Neural crest cell (in vitro differentiated cells): ENCODE measurements at regions not wholly inside any gene's neighbourhood (a gene's known extent, or its start where the extent isn't known, plus 50 kb on each side); places are given as distances from the start of the nearest gene placed in this dataset.

ENCODE experiments used
- DNase-seq: peaks from one replicate; pipeline ENCODE4 v3.0.0; 2021; ENCODE audit warnings: low read depth, mixed read lengths, low spot score
- H3K27ac Mint-ChIP-seq: one replicate; pipeline ENCODE4 v1.8.0; 2021; ENCODE audit warnings: mild to moderate bottlenecking, mixed read lengths; ENCODE audit not compliant: unreplicated experiment
- H3K27me3 Mint-ChIP-seq: 2 replicates; pipeline ENCODE4 v1.8.0; 2021; ENCODE audit warnings: low read depth, mild to moderate bottlenecking, mixed read lengths
- H3K36me3 Mint-ChIP-seq: 2 replicates; pipeline ENCODE4 v1.8.0; 2021; ENCODE audit warnings: low read depth, mild to moderate bottlenecking, mixed read lengths
- H3K4me1 Mint-ChIP-seq: 2 replicates; pipeline ENCODE4 v1.8.0; 2021; ENCODE audit warnings: mixed read lengths
- H3K4me3 Mint-ChIP-seq: one replicate; pipeline ENCODE4 v1.8.0; 2021; ENCODE audit warnings: mild to moderate bottlenecking, mixed read lengths
- H3K9me3 Mint-ChIP-seq: 2 replicates; pipeline ENCODE4 v1.8.0; 2021; ENCODE audit warnings: mixed read lengths
- CTCF ChIP-seq: fragments of 200-600 bp; sonication (generic); conservative IDR thresholded peaks from 2 replicates; pipeline ENCODE4 v1.5.0; 2021; ENCODE audit warnings: antibody characterized with exemption, mild to moderate bottlenecking

DNA sequence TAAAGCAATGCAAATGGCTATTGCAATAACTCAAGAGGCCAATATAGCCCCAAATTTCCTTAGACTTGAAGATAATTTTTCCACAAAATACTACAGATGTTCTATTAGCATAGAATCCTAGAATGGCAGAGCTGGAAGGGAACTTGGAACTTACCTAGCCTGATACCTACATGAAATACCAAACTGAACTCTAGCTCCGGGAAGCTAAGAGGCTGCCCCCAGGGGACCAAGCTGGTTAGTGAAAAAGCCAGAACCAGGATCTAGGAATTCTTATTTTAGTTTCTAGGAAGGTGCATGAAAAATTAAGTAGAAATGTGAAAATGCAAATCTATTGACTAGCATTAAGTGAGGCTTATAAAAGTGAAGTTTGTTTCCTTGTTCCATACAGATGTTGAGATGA is 256.0 kb upstream of the CBLB start:
- Mint-ChIP-seq H3K4me1 (peaks cover 2% of the 10 kb centered on the region), H3K4me3 (no peak overlapping the region), H3K9me3 (no peaks in the 10 kb centered on the region), H3K27ac (no peak overlapping the region), H3K27me3 (no peaks in the 10 kb centered on the region), H3K36me3 (no peaks in the 10 kb centered on the region)
- no peak for DNase-seq
- TF ChIP-seq CTCF, result no peak

GRCh38 chr3:106125321-106125720 is 256.5 kb upstream of the CBLB start:
- H3K36me3 Mint-ChIP-seq, result no peaks in the 10 kb centered on the region
- H3K27me3 Mint-ChIP-seq, result no peaks in the 10 kb centered on the region
- no peaks in the 10 kb centered on the region for H3K4me1 Mint-ChIP-seq
- H3K27ac Mint-ChIP-seq, result no peak overlapping the region
- DNase-seq, result no peak
- H3K9me3 Mint-ChIP-seq, result no peaks in the 10 kb centered on the region
- TF ChIP-seq CTCF, result no peak
- H3K4me3 Mint-ChIP-seq, result no peak overlapping the region

GRCh38 chr3:106126067-106126845 is 257.4 kb upstream of the CBLB start:
- peaks cover 7% of the 10 kb centered on the region for H3K4me1 Mint-ChIP-seq

GRCh38 chr3:106126846-106127235 is 258.0 kb upstream of the CBLB start:
- H3K4me3 Mint-ChIP-seq, result no peak overlapping the region

More at GRCh38 chr3:106126067-106126845, 257.4 kb upstream of the CBLB start:
- Mint-ChIP-seq H3K9me3 (no peaks in the 10 kb centered on the region), H3K27ac (no peak overlapping the region), H3K27me3 (no peaks in the 10 kb centered on the region), H3K36me3 (no peaks in the 10 kb centered on the region), H3K4me3 (no peak overlapping the region)
- DNase-seq, result no peak
- TF ChIP-seq CTCF, result no peak

DNA sequence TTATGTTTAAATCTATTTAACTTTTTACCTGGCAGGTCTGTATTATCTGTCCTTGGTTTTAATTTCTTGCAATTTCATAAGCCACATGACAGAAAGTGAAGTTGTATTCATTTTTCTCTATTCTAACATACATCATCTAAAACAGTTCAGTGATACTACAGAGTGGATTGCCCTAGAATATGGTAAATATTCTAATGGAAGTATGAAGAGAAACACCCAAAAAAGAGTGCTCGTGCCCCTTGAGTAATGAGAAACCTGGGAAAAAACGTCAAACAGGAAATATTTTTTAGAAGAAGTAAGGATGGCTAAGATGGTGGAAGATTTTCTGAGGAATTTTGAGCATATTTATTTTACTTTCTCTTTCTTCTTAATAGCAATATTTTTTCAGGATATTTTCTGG is 261.1 kb upstream of the CBLB start:
- Mint-ChIP-seq H3K9me3 (no peaks in the 10 kb centered on the region), H3K36me3 (no peaks in the 10 kb centered on the region), H3K27me3 (no peaks in the 10 kb centered on the region), H3K4me1 (peaks cover 12% of the 10 kb centered on the region), H3K27ac (no peak overlapping the region), H3K4me3 (no peak overlapping the region)
- TF ChIP-seq CTCF, result no peak
- DNase-seq, result no peak

More at GRCh38 chr3:106126846-106127235, 258.0 kb upstream of the CBLB start:
- Mint-ChIP-seq H3K36me3 (no peaks in the 10 kb centered on the region), H3K27ac (no peak overlapping the region), H3K9me3 (no peaks in the 10 kb centered on the region), H3K27me3 (no peaks in the 10 kb centered on the region), H3K4me1 (peaks cover 12% of the 10 kb centered on the region)
- no peak for DNase-seq
- no peak for TF ChIP-seq CTCF
